ENCODE measurements at regions not wholly inside any gene's neighbourhood (a gene's known extent, or its start where the extent isn't known, plus 50 kb on each side); places are given as distances from the start of the nearest gene placed in this dataset.
A peak's percentile ranks its signal among the peaks of the same experiment; 100 is the strongest.

DNA sequence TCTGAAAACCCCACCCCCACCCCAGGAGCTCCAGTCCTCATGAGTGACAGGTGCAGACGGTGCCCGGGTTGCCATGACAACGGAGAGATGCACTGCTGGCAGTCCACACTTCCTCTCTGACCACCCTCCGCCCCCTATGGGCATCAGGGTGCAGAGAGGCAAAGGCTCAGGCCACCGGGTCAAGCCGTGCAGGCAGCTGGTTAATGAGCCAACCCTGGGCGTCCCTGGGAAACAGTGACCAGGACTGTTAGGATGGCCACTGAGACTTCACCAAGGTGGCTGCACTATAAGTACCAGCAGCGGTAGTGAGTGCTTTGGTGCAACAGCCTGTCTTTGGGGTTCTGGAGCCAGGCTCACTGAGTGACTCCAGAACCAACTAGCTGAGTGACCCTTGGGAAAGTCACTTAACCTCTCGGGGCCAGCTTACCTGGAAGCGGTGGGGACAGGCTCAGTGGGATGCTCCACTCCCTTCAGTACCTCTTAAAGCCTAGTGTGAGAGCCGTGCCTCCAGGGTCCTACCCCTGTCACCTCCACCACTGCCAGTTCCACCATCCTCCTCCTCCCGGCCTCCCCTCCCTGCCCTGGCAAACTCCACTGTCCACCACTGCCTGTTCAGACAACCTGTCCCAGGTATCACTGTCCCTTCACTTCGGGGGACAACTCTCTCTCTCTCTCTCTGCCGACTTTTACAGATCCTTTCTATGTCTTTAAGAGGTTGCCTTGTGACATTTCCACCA, 121.0 kb upstream of the PRR20G start:
- no peak for DNase-seq (ENCODE audit: low read depth)
- TF ChIP-seq, protein P1, sequence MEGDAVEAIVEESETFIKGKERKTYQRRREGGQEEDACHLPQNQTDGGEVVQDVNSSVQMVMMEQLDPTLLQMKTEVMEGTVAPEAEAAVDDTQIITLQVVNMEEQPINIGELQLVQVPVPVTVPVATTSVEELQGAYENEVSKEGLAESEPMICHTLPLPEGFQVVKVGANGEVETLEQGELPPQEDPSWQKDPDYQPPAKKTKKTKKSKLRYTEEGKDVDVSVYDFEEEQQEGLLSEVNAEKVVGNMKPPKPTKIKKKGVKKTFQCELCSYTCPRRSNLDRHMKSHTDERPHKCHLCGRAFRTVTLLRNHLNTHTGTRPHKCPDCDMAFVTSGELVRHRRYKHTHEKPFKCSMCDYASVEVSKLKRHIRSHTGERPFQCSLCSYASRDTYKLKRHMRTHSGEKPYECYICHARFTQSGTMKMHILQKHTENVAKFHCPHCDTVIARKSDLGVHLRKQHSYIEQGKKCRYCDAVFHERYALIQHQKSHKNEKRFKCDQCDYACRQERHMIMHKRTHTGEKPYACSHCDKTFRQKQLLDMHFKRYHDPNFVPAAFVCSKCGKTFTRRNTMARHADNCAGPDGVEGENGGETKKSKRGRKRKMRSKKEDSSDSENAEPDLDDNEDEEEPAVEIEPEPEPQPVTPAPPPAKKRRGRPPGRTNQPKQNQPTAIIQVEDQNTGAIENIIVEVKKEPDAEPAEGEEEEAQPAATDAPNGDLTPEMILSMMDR (conservative IDR thresholded peaks at IDR 0.05; ENCODE audit: control insufficient read depth, insufficient read depth, low read depth, low read length): no peak
- no peak overlapping the region for H3K4me3 ChIP-seq (ENCODE audit: control insufficient read depth, low read depth, low read length)

DNA sequence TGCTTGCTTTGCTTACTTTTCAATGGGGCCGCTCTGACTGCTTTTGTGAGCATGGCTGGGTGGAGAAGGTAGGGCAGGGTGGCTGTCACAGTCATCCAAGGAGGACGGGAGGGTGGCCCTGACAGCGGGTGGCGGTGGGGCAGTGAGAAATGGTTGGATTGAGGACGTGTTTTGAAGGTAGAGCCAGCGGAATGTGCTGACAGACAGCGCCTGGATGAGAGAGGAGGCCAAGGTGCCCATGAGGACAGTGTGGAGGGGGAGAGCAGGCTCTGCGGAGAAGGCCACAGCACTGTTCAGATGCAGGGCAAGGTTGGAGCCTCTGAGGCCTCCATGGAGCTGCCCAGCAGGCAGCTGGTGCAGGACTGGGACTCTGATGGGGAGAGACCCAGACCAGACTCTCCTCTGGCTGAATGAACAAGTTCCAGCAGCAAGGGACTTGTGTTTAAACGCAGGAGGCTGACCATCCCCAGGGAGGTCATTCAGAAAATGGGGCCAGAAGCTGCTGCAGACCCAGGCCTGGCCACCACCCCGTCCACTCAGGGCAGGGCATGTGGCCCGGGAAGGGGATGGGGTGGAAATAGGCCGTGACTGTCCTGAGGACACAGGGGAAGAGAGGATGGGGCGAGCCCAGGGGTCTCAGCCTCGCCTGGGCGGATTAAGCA, 120.3 kb upstream of the PRR20G start:
- TF ChIP-seq, protein P1 (conservative IDR thresholded peaks at IDR 0.05; ENCODE audit: control insufficient read depth, insufficient read depth, low read depth, low read length): no peak
- H3K4me3 ChIP-seq (ENCODE audit: control insufficient read depth, low read depth, low read length): no peak overlapping the region
- no peak for DNase-seq (ENCODE audit: low read depth)

DNA sequence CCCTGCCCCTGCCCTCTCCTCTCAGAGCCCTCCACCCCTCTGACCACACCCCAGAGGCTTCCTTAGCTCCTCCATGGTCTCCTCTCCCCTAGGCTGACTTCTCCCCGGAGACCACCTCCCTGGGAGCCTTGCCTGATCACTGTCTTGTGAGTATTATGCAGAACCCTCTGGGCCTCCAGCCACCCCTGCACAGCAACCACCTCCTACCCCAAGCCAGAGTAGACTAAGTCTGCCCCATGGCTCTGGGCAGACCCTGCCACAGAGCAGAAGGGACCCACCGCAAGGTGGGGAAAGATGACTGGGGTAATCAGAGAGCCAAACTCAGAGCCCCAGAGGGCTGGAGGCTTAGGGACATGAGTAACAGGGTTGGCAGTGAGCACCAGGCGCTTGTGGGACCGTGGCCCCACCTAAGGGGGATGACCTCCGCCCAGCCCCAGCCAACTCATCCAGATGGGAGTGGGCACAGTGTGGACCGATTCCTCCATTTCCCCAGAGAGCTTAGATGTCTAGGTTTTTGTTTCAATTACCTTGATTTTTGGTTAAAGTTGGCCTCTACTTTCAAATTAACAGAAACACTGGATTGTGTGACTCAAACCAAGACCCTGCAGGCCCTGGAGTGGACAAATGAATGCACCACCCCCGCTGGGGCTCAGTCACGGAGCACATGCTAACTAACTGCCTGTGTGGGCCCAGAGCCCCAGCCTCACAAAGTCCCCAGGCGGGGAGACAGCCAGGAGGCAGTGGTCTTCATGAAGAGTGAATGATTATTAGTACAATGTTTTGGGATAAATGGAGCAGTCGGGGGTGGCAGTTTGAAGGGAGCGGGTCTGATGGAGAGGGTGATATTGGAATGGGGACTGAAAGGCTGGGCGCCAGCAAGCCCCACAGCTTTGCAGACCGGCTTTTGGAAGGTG, 119.4 kb upstream of the PRR20G start:
- TF ChIP-seq, protein P1 (conservative IDR thresholded peaks at IDR 0.05; ENCODE audit: control insufficient read depth, insufficient read depth, low read depth, low read length): no peak
- H3K4me3 ChIP-seq (ENCODE audit: control insufficient read depth, low read depth, low read length): no peak overlapping the region
- DNase-seq (ENCODE audit: low read depth): no peak

DNA sequence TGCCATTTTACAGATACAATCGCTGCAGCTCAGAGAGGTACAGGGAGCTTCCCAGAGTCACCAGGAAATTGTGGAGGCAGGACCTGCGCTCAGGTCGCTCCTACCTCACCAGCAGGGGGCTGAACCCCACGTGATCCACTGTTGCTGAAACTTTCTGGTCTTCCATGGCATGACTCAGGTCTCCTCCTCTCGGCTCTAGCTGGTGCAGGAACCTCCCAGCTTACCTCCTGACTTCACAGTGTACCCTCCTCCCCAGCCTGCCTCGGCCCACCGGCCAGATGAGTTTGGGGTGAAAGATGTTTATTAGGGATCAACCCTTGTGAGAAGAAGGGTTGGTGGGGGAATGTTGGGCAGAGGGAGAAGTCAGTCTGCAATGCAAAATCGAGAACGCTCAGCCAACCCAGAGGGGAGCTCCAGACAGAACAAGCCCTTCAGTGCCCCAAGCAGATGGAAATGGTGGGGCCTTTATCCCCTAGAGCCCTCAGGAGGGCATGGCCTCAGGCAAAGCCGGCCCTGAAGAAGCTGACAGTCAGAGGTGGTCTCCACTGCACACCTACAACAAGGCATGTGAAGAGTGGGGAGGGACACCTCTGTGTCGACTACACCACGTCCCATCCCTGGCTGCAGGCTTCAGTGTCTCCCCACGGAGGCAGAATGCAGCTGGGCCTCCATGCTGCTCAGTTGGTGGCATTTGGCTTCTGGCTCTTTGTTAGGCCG, 118.6 kb upstream of the PRR20G start:
- TF ChIP-seq, protein P1 (conservative IDR thresholded peaks at IDR 0.05; ENCODE audit: control insufficient read depth, insufficient read depth, low read depth, low read length): peak; percentile 25
- H3K4me3 ChIP-seq (ENCODE audit: control insufficient read depth, low read depth, low read length): no peak overlapping the region
- DNase-seq (ENCODE audit: low read depth): peak; percentile 14

DNA sequence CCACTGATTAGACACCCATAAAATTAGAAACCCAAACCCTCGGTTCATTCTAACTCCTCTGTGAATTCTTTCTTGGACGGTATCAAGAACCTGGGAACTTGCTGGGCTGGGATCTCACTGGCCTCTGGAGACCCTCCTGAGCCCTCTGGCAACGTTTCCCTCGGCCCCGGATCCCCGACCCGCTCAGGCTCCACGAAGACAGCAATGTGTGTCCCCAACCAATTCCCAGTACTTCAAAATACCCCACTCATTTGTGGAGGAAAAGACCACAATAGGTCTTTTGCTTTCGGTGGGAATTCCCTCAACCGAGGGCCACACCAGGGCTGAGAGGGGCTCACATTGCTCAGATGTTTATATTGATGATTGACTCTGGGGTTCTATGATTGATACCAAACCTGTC, 117.9 kb upstream of the PRR20G start:
- H3K4me3 ChIP-seq (ENCODE audit: control insufficient read depth, low read depth, low read length): no peak overlapping the region
- DNase-seq (ENCODE audit: low read depth): no peak
- TF ChIP-seq, protein P1 (conservative IDR thresholded peaks at IDR 0.05; ENCODE audit: control insufficient read depth, insufficient read depth, low read depth, low read length): no peak

DNA sequence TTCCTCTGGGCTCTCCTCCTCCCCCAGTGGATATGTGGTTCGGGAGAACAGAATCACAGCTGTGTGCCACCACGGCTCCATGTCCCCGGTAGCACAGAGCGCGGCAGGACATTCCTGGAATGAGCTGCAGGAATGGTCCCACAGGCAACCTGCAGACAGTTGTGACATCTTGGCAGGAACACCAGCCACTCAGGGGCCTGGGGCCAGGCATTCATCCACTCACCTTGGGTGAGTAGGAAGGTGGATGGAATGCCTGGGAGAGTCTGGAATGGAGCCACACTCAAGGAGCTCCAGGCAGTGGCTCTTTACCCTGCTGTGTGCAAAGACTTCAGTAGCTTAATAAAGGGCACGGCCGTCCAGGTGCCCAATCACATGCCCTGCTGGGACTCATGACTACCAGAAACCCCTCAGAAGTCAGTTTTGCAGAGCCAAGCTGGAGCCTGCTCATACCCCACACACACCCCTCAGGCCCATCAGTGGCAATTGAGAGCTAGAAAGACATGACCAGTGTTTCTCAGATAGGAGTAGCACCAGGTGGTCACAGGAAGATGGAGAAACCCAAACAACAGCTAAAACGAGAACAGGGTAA, 117.3 kb upstream of the PRR20G start:
- H3K4me3 ChIP-seq (ENCODE audit: control insufficient read depth, low read depth, low read length): no peak overlapping the region
- TF ChIP-seq, protein P1 (conservative IDR thresholded peaks at IDR 0.05; ENCODE audit: control insufficient read depth, insufficient read depth, low read depth, low read length): no peak
- no peak for DNase-seq (ENCODE audit: low read depth)
